NOMO-1 treated with dmso at 0.1 percent for 144 hours (cell line): ENCODE measurements at regions not wholly inside any gene's neighbourhood (a gene's known extent, or its start where the extent isn't known, plus 50 kb on each side); places are given as distances from the start of the nearest gene placed in this dataset.

Experiments used
- DNase-seq: peaks from one replicate; lab custom pipeline; 2025; ENCODE audit not compliant: unreplicated experiment; lab: John Stamatoyannopoulos, UW

GRCh38 chr15:38692789-38693062 lies 128.1 kb upstream of the RASGRP1 start:
- no peak for DNase-seq

GRCh38 chr15:38695249-38696108 lies 130.9 kb upstream of the RASGRP1 start:
- no peak for DNase-seq

- DNase-seq, result no peak
These were observed 131.6 kb upstream of the RASGRP1 start for GRCh38 chr15:38696109-38696727.

DNA sequence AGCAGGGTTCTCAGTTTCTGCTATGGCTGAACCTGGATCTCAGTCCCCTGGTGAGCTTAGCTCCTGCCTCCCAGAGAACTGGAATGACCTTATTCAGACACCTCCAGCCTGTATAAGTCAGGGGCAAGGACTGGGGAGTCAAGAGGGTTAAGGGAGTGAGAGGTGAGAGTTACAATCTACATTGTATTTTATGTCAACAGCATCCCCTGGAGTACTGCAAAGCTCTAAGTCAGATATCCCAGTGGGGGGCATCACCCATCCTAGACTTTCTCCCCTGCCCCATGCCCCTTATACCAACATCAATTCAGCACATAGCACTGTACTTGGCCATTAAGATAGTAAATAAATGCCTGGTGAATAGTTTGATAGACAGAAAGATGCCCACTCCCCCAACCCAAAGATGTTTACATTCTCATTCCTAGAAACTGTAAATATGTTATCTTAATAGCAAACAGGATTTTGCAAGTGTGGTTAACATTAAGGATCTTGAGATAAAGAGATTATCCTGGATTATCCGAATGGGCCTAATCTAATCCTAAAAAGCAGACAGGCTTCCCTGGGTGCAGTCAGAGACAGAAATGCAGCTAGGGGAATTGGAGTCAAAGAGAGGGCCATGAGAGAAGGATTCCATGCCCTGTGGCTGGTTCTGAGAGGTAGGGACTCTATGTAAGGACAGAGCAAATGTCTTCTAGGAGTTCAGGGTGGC lies 132.3 kb upstream of the RASGRP1 start:
- no peak for DNase-seq

GRCh38 chr15:38698254-38698653 lies 133.6 kb upstream of the RASGRP1 start:
- no peak for DNase-seq

- peak; percentile 8 for DNase-seq
These were observed 135.1 kb upstream of the RASGRP1 start for GRCh38 chr15:38699633-38700230.

GRCh38 chr15:38701149-38701548 lies 136.5 kb upstream of the RASGRP1 start:
- no peak for DNase-seq

GRCh38 chr15:38702178-38702912 lies 137.7 kb upstream of the RASGRP1 start:
- no peak for DNase-seq

DNA sequence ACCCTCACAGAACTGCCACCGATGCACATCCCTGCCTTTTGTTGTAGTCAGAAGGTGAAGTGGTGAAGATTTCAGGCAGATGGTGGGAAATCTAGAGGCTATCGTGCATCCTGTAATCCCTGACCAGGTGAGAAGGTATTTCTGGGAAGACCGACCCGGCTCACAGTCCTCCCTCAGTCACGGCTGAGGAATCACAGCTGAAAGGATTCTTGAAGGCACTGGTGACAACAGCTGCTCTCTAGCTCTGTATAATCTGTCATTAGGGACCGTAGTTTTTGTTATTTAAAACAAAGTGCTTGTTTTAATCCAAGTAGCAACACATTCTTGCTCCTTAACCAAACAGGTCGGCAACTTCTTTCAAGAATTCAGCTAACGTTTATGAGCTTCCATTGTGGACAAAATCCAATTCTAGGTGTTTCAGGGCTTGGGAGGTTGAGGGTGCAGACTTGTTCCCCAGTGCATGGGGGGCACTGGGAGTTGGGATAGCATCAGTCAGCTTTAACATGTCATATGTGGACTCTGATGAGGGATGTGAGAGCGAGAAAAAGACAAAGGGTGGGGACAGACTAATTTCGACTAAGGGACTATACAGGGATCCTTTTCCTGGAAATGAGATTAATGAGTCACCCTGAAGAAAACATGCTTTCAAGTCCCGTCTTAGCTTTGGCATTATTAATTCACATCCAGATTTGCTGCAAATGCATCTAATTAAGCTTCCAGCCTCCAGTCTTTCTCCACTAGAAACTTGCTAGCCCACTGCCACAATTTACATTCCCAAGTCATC lies 141.0 kb upstream of the RASGRP1 start:
- DNase-seq, result no peak

DNA sequence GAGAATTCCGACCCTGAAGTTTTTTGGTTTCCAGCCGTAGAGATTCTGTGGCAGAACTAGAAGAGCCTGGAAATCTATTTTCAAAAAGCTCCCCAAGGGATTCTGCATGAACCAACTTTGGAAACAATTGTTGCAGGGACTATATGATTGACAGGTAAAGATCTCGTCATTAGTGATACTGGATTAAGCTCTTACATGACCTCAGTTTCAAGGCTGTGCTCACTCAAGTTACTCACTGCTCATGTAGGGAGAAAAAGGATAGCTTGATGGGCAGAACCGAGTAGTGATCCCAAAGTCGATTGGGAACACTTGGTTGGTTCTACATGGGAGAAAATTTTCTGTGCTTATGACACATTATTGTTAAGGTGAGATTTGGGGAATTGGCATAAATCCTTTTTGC lies 142.3 kb upstream of the RASGRP1 start:
- DNase-seq, result no peak

GRCh38 chr15:38707802-38708671 lies 143.4 kb upstream of the RASGRP1 start:
- DNase-seq, result no peak

DNA sequence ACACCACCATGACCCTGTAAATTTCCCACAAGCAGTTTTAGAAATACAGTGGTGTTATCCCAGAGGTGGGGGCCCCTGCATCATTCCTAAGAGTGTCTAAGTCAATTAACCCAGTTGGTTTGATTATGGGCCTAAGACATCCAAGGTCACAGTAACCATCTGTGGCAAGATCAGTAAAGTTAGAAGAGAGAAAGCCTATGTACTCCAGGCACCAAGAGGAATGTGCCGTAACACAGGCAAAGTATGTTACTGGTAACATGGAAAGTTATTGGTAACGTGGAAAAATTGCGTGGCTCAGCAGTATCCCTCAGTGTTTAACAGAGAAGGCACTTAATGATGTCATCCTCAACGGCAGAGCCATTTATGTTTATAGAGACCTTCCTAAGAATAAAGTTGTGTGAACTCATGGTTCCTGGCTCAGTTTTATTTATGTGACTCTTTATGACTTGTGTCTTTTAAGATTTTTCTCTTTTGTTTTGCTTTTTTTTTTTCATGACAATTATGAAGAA lies 144.1 kb upstream of the RASGRP1 start:
- no peak for DNase-seq

- DNase-seq, result no peak
These were observed 144.6 kb upstream of the RASGRP1 start for GRCh38 chr15:38709196-38709595.

- DNase-seq, result no peak
These were observed 149.9 kb upstream of the RASGRP1 start for GRCh38 chr15:38714309-38715072.

- no peak for DNase-seq
These were observed 156.4 kb upstream of the RASGRP1 start for GRCh38 chr15:38720893-38721567.

DNA sequence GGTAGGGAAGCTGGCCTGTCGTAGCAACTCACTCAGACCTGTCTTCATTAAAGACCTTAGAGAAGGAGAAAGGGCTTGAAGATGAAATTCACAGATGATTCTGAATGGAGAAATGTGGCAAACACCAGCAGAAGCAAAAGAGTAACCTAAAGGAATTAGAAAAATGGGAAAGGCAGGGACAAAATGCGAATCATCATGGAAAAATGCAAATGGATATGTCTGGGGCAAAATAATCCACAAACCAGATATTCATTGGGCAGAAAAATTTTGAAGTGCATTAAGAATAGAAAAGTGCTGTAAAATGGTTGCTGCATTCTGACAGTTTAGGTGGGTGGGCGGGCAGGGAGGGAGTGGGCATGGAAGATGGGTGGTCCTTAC lies 156.9 kb upstream of the RASGRP1 start:
- DNase-seq, result no peak

- no peak for DNase-seq
These were observed 157.6 kb upstream of the RASGRP1 start for GRCh38 chr15:38722236-38722635.

DNA sequence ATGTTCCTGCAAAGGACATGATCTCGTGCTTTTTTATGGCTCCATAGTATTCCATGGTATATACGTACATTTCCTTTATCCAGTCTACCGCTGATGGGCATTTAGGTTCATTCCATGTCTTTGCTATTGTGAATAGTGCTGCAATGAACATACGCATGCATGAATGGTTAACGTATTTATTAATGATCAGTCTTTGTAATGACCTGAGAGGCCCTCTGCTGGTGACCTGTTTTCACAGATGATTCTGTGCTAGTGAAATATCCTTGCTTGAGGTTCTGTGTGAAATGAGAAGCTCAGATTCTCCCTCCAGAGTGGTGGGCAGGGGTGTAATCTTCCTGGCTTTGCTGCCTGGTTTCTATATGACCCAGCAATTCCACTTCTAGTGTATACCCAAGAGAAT lies 160.2 kb upstream of the RASGRP1 start:
- no peak for DNase-seq
